Dedifferentiated amniotic fluid mesenchymal stem cell (primary cell): ENCODE measurements at regions not wholly inside any gene's neighbourhood (a gene's known extent, or its start where the extent isn't known, plus 50 kb on each side); places are given as distances from the start of the nearest gene placed in this dataset.
"Not testable (repeated sequence)": the region's sequence is repeated elsewhere in the genome, so short reads cannot be mapped to it uniquely, and the experiment has no call there.

Experiments
- DNase-seq: peaks from one replicate; pipeline ENCODE4 v3.0.0-alpha.2; 2016; ENCODE audit errors: extremely low spot score

GRCh38 chr22:49721211-49721763 lies 106.4 kb downstream of the BRD1 start:
- no peak for DNase-seq

DNA sequence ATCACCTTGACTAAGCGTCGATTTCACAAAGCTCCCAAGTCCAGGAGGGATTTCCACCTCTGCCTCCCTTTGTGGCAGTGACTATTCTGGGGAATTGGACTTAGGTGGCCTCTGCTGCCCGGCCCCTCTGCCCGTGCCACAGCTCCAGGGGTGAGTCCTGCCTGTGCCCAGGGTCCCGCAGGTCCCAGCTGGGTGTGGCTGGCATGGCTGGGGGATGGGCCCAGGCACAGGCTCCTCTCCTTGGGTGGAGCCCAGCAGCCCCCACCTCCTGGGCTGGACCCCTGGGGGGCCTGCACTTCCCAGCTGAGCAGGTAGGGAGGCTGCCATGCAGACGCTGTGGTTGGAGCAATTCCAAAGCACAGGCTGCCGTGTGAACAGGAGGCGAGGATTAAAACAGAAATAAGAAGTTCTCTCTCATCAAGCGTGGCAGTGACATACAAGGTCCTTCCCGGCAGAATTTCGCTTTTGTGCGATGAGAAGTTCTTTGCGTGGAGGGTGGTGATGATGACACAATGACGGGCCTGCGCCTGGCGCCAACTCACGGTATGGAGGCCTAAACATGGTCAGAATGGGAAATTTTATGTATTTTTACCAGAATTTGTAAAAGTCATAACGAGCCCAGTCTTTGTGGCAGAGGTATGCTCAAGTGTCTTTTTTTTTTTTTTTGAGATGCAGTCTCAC lies 107.3 kb downstream of the BRD1 start:
- DNase-seq = no peak

DNA sequence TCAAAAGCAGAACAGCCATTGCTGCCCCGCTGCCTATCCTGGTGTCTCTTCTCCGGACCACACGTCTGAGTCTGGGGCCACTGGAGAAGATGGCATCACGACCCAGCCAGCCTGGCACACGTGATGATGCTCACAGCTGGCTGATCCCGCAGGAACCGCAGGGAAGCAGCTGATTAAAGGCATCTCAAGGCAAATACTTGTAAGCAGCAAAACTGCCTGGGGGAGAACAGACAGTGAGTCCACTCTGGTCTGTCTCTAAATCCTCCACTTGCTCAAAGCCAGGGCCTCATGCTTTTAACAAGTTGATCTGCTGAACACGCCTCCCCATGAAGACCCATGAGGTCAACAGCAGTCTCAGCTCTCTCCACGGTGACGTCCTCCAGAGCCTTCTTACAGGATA lies 108.6 kb downstream of the BRD1 start:
- no peak for DNase-seq

DNA sequence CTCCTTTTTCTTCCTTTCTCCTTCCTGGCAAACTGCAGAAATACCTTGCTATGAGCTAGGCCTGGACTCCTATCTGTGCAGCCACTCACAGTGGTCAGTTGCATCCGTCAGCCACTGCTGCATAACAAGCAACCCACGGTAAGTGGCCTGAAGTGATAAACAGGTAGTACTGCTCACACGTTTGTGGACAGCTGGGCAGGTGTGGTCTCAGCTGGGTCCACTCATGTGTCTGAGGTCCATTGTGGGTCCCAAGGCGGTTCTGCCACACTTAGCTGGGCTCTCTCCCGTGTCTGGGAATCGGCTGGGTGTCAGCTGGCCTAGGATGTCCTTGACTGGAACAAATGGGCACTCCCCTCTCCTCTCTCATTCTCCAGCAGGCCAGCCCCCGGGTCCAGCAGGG lies 109.3 kb downstream of the BRD1 start:
- DNase-seq = no peak

DNA sequence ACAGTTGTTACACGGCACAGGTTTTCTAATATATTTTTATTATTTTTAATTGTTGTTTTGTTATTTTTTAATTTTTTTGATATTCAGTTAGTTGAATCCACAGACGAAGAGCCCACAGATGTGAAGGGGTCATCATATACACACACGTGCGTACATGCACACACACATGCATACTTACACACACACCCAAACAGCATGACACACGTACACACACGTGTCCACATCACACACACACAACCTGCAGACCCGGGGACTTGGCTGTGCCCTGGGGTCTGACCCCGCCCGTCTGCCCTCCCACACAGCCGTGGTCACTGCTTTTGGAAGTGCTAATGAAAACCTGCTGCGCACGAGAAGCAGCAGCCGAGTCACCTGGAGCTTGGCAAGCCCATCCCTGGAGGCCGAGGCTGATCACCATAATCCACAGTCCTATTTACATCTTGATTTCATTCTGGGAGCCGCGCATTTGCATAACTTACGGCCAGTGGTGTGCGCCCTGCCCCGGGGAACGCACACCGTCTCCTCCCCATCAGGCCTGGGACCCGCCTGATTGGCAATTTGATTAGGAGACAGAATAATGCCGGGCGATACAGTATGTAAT lies 110.3 kb downstream of the BRD1 start:
- DNase-seq = no peak

GRCh38 chr22:49716441-49716840 lies 111.2 kb downstream of the BRD1 start:
- DNase-seq = no peak

DNA sequence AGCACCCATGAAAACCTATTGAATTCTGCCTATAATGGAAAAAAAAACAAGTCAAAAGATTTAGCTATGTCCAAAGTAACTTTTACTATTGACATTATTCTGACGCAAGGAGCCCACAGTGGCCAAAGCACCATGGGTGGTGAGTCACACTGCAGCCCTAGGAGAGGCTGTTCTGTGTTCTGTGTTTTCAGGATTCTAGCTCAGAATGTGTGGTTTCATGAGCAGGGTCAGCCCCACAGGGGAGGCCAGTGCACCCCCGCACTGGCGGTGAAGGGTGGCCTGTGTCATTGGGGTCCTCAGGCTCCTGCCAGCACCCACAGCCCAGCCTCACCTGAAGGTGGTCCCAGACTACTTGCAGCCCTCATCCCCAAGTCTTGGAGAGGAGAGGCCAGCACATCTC lies 112.2 kb downstream of the BRD1 start:
- no peak for DNase-seq

GRCh38 chr22:49713003-49713402 lies 114.7 kb downstream of the BRD1 start:
- no peak for DNase-seq

- DNase-seq = no peak
These were observed 115.4 kb downstream of the BRD1 start for GRCh38 chr22:49712195-49712791.

GRCh38 chr22:49710746-49711145 lies 116.9 kb downstream of the BRD1 start:
- no peak for DNase-seq

- DNase-seq = no peak
These were observed 118.2 kb downstream of the BRD1 start for GRCh38 chr22:49709464-49709863.

DNA sequence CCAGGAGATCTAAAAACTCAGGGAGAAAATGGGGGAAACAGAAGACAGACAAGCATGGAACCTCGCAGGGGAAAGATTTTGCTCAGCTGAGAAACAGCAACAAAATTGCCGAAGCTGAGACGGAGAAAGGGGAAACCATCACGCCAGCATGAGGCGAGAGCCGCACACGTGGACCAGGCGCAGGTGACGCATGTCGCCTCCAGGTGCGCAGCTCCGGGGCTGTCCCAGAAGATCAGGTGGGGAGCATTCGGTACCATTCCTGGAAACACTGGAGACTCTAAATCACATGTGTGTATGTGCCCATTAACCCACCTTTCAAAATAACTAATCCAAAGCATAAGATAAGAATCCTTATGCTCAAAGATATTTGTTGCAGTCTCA lies 121.7 kb downstream of the BRD1 start:
- DNase-seq = no peak

DNA sequence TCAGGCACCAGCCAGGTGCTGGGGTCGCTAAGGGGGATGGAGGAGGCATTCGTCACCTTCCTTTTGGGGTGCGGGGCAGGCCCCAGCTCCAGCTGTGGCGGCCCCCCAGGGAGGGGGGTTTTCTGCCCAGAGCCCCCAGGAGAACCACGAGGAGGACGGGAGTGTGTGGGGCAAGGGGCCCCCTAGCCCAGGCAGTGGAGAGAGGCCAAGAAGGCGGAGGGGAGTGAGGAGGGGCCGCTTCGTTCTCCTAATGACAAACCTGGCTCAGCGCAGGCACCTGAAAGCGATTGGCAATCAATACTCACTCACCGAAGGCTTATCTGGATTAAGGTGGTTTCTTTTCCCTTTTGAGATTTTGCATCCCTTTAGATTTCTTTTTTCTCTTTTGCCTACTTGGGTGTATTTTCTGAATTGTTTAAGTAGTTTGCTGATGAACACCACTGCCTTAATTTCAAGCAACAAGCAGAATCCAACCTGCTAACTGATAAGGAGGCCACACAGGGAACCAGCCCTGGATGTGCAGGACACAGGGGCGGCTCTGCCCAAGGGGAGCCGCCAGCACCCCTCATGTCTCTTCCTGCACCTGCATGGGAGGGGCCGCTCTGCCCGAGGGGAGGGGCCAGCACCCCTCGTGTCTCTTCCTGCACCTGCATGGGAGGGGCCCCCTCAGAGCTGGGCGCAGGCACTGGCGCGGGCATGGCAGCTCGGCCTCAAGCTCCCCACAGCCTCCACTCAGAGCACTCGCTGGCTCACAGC lies 122.3 kb downstream of the BRD1 start:
- DNase-seq = no peak

- no peak for DNase-seq
These were observed 123.1 kb downstream of the BRD1 start for GRCh38 chr22:49704345-49705215.

DNA sequence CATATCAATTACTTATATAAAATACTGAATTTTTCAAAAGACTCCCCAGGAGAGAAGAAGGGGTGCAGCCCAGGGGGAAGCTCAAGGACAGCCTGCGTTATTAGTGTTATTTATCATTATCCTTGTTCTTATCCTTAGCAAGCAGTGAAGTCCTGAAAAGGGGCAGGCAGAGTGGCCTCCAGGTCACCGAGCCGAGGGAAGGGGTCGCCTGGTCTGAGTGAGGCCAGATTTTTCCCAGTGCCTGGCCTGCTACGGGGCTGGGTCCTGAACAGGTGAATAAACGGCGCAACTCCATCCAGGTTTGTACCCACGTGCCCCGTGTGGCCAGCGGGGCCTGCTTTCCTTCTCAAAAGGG lies 123.7 kb downstream of the BRD1 start:
- no peak for DNase-seq

- DNase-seq = no peak
These were observed 124.2 kb downstream of the BRD1 start for GRCh38 chr22:49703505-49703904.

DNA sequence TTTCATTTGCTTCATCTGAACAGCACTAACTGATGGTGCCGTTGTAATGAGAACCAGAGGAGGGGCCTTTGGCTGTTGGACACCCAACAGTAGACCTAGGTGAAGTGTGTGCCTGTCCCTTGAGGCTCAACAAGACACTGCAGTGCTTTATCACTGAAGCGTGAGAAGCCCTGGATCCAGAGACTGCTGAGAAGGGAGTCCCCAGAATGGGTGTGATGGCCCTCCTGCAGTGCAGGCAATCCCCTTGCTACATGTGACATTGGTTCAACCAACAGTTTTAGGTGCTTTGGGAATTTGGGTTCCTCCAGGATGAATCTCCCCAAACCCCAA lies 125.6 kb downstream of the BRD1 start:
- no peak for DNase-seq

DNA sequence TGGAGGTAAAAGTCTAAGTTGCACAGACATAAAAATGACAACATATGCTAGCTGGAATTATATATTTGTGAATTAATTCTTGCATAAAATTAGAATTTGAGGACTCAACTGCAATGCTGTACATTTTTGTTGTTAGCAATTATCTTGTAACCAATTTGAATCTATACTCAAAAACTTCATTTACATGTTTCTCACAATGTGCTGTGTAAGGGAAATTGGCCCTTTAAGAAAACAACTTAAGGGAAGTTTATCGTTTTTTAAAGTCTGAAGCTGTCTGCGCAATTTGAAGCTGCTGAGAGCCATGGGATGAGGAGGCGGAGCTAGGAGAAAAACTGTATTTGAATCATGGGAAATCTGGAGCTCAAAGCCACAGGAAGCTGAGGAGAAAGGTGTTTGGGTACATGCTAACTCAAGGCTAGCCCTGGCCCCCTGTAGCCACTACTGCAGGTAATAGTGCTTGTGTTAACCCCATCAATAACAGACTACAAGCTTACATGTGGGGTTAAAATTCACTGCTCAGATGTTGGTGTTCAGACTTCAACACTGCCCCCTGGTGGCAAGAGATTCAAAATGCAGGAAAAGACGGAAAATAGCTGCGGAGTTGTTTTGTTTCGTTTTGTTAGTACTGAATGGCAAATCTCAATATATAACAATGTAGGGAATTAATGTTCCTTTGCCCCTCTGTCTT lies 126.1 kb downstream of the BRD1 start:
- no peak for DNase-seq

GRCh38 chr22:49699928-49700498 lies 127.7 kb downstream of the BRD1 start:
- DNase-seq = no peak

GRCh38 chr22:49699476-49699875 lies 128.2 kb downstream of the BRD1 start:
- no peak for DNase-seq

DNA sequence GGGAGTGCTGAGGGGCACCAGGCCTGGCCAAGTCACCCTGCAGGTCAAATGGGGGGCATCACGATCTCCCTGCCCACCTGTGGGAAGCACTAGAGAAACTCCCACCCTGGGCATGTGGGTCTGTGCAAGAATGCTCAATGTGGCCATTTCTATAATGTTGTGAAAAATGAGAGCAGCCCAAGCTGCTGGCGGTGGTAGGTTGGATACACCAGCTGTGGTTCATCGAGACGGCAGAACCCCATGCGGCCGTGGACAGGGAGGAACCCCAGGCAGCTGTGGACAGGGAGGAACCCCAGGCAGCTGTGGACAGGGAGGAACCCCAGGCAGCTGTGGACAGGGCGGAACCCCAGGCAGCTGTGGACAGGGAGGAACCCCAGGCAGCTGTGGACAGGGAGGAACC lies 129.1 kb downstream of the BRD1 start:
- not testable (repeated sequence) for DNase-seq
